ENCODE measurements at regions not wholly inside any gene's neighbourhood (a gene's known extent, or its start where the extent isn't known, plus 50 kb on each side); places are given as distances from the start of the nearest gene placed in this dataset.

GRCh38 chr15:46681901-46682300, 1035.4 kb upstream of the SEMA6D start:
- ATAC-seq (no peak), DNase-seq (ENCODE audit: low spot score) (no peak)
- ChIA-PET POLR2A (no interaction called here), CTCF (no interaction called here)
- H3K36me3 Mint-ChIP-seq: no peaks in the 10 kb centered on the region
- H3K4me1 Mint-ChIP-seq: peaks cover 38% of the 10 kb centered on the region
- H3K27me3 Mint-ChIP-seq (ENCODE audit: low read depth): no peaks in the 10 kb centered on the region
- H3K27ac Mint-ChIP-seq: no peak overlapping the region
- no peak for TF ChIP-seq CBFB (CRISPR knock-in tag; IDR thresholded peaks at IDR 0.05; ENCODE audit: low read depth)
- no peak for TF ChIP-seq TP53 (CRISPR knock-in tag; IDR thresholded peaks at IDR 0.05)
- no peak for TF ChIP-seq NFYB (CRISPR knock-in tag; conservative IDR thresholded peaks at IDR 0.05; ENCODE audit: low read depth)
- TF ChIP-seq ESRRA (CRISPR knock-in tag; IDR thresholded peaks at IDR 0.05; ENCODE audit: borderline replicate concordance): no peak
- no peak for TF ChIP-seq ATF1 (CRISPR knock-in tag; IDR thresholded peaks at IDR 0.05)
- no peak for TF ChIP-seq OVOL2 (CRISPR knock-in tag; IDR thresholded peaks at IDR 0.05; ENCODE audit: borderline replicate concordance)
- no peak for TF ChIP-seq CDX4 (CRISPR knock-in tag; IDR thresholded peaks at IDR 0.05; ENCODE audit: borderline replicate concordance)
- no peak for TF ChIP-seq USF1 (CRISPR knock-in tag; IDR thresholded peaks at IDR 0.05)
- TF ChIP-seq JUN (CRISPR knock-in tag; IDR thresholded peaks at IDR 0.05): no peak
- TF ChIP-seq, protein P1, sequence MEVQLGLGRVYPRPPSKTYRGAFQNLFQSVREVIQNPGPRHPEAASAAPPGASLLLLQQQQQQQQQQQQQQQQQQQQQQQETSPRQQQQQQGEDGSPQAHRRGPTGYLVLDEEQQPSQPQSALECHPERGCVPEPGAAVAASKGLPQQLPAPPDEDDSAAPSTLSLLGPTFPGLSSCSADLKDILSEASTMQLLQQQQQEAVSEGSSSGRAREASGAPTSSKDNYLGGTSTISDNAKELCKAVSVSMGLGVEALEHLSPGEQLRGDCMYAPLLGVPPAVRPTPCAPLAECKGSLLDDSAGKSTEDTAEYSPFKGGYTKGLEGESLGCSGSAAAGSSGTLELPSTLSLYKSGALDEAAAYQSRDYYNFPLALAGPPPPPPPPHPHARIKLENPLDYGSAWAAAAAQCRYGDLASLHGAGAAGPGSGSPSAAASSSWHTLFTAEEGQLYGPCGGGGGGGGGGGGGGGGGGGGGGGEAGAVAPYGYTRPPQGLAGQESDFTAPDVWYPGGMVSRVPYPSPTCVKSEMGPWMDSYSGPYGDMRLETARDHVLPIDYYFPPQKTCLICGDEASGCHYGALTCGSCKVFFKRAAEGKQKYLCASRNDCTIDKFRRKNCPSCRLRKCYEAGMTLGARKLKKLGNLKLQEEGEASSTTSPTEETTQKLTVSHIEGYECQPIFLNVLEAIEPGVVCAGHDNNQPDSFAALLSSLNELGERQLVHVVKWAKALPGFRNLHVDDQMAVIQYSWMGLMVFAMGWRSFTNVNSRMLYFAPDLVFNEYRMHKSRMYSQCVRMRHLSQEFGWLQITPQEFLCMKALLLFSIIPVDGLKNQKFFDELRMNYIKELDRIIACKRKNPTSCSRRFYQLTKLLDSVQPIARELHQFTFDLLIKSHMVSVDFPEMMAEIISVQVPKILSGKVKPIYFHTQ (CRISPR knock-in tag; IDR thresholded peaks at IDR 0.05): no peak
- TF ChIP-seq ZNF671 (CRISPR knock-in tag; IDR thresholded peaks at IDR 0.05): no peak
- TF ChIP-seq SMAD4 (CRISPR knock-in tag; IDR thresholded peaks at IDR 0.05): no peak
- TF ChIP-seq ZNF138 (CRISPR knock-in tag; conservative IDR thresholded peaks at IDR 0.05): no peak
- H3K9me3 Mint-ChIP-seq: peaks cover 6% of the 10 kb centered on the region
- no peak overlapping the region for H3K4me3 Mint-ChIP-seq

DNA sequence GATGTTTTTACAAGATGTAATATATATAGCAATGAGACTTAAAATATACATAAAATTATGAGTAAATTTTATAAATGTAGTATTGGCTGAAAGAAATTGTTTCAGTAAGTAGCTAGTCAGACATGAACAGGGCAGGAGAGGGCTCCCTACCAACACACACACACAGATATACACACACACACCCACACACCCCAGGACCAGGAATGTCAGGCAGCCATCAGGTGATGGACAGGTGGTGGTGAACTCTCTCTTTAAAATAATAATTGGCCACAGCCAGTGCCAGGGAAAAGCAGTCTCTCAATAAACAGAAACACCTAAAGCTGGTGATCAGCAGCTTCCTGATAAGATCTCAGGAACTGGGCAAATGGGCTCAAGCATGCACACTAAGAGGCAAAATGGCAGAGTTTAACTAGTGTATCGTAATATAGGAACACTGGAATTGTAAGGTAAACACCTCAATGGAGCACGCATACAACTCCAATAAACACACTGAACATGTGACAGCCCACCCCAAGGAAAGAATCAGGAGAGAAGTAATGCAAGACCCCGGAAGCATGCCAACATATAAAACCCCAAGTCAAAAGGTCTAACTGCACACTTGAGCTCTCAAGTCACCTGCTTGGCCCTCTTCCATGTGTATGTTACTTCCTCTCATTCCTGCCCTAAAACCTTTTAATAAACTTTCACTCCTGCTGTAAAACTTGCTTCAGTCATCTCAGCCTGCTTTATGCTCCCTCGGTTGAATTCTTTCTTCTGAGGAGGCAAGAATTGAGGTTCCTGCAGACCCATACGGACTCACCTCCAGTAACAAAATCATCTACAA, 1034.1 kb upstream of the SEMA6D start:
- ATAC-seq: no peak
- no peak overlapping the region for H3K27ac Mint-ChIP-seq
- TF ChIP-seq SMAD3 (CRISPR knock-in tag; IDR thresholded peaks at IDR 0.05; ENCODE audit: borderline replicate concordance): no peak
- TF ChIP-seq ATF1 (CRISPR knock-in tag; IDR thresholded peaks at IDR 0.05): no peak
- no peak for TF ChIP-seq NFATC4 (CRISPR knock-in tag; IDR thresholded peaks at IDR 0.05)
- TF ChIP-seq PREB (CRISPR knock-in tag; IDR thresholded peaks at IDR 0.05; ENCODE audit: borderline replicate concordance): no peak
- TF ChIP-seq MYBL2 (CRISPR knock-in tag; IDR thresholded peaks at IDR 0.05): no peak
- no peak for TF ChIP-seq GTF2I (CRISPR knock-in tag; conservative IDR thresholded peaks at IDR 0.05)
- TF ChIP-seq ARID4B (CRISPR knock-in tag; IDR thresholded peaks at IDR 0.05; ENCODE audit: borderline replicate concordance): no peak
- no peak for TF ChIP-seq HMGA2 (CRISPR knock-in tag; IDR thresholded peaks at IDR 0.05)
- no peak for TF ChIP-seq TCF7 (CRISPR knock-in tag; IDR thresholded peaks at IDR 0.05; ENCODE audit: low read depth)
- TF ChIP-seq, protein P2, sequence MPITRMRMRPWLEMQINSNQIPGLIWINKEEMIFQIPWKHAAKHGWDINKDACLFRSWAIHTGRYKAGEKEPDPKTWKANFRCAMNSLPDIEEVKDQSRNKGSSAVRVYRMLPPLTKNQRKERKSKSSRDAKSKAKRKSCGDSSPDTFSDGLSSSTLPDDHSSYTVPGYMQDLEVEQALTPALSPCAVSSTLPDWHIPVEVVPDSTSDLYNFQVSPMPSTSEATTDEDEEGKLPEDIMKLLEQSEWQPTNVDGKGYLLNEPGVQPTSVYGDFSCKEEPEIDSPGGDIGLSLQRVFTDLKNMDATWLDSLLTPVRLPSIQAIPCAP (CRISPR knock-in tag; IDR thresholded peaks at IDR 0.05): no peak
- no peak for TF ChIP-seq NR1H2 (CRISPR knock-in tag; IDR thresholded peaks at IDR 0.05)
- TF ChIP-seq MLX (CRISPR knock-in tag; IDR thresholded peaks at IDR 0.05): no peak
- TF ChIP-seq GRHL2 (CRISPR knock-in tag; IDR thresholded peaks at IDR 0.05; ENCODE audit: insufficient replicate concordance, severe bottlenecking): no peak

More for the DNA sequence above, 1034.1 kb upstream of the SEMA6D start:
- no peak overlapping the region for H3K4me3 Mint-ChIP-seq
- H3K36me3 Mint-ChIP-seq: no peaks in the 10 kb centered on the region
- DNase-seq (ENCODE audit: low spot score): no peak
- ChIA-PET POLR2A (no interaction called here), CTCF (no interaction called here)
- no peaks in the 10 kb centered on the region for H3K27me3 Mint-ChIP-seq (ENCODE audit: low read depth)
- H3K4me1 Mint-ChIP-seq: peaks cover 30% of the 10 kb centered on the region
- peaks cover 6% of the 10 kb centered on the region for H3K9me3 Mint-ChIP-seq

Data from WTC11 (cell line).